ENCODE measurements at regions not wholly inside any gene's neighbourhood (a gene's known extent, or its start where the extent isn't known, plus 50 kb on each side); places are given as distances from the start of the nearest gene placed in this dataset.

DNA sequence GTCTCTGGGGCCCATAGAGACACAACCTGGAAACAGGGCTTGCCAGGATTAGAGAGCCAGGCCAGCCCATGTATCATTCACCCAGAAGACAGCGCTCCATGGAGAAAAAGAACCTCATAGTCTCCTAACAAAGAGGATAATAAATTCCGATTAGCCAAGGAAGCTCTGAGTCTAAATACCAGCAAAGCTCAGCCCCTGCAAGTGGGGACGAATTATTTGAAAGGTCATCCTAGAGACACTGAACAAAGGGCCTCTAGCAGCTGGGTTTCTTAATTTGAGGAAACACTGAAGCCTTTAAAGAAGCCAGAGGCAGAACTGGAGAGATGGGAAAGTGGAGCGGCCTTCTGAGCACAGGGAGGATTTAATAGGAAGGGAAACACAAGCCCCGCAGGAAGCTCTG is 287.1 kb upstream of the ZNF462 start:
- Histone ChIP-seq H3K36me3 (ENCODE audit: low read depth) (no peaks in the 10 kb centered on the region), H3K9me3 (ENCODE audit: severe bottlenecking) (no peaks in the 10 kb centered on the region), H3K4me3 (ENCODE audit: severe bottlenecking) (no peak overlapping the region), H3K27me3 (ENCODE audit: insufficient read depth, poor library complexity, severe bottlenecking) (no peaks in the 10 kb centered on the region), H3K4me1 (ENCODE audit: insufficient read depth, poor library complexity, severe bottlenecking) (no peaks in the 10 kb centered on the region), H3K27ac (ENCODE audit: poor library complexity, severe bottlenecking) (no peak overlapping the region)
- ATAC-seq (ENCODE audit: low read depth) (no peak), DNase-seq (ENCODE audit: low spot score) (no peak)
- TF ChIP-seq, protein P1, sequence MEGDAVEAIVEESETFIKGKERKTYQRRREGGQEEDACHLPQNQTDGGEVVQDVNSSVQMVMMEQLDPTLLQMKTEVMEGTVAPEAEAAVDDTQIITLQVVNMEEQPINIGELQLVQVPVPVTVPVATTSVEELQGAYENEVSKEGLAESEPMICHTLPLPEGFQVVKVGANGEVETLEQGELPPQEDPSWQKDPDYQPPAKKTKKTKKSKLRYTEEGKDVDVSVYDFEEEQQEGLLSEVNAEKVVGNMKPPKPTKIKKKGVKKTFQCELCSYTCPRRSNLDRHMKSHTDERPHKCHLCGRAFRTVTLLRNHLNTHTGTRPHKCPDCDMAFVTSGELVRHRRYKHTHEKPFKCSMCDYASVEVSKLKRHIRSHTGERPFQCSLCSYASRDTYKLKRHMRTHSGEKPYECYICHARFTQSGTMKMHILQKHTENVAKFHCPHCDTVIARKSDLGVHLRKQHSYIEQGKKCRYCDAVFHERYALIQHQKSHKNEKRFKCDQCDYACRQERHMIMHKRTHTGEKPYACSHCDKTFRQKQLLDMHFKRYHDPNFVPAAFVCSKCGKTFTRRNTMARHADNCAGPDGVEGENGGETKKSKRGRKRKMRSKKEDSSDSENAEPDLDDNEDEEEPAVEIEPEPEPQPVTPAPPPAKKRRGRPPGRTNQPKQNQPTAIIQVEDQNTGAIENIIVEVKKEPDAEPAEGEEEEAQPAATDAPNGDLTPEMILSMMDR (IDR thresholded peaks at IDR 0.05; ENCODE audit: poor library complexity, severe bottlenecking): no peak

DNA sequence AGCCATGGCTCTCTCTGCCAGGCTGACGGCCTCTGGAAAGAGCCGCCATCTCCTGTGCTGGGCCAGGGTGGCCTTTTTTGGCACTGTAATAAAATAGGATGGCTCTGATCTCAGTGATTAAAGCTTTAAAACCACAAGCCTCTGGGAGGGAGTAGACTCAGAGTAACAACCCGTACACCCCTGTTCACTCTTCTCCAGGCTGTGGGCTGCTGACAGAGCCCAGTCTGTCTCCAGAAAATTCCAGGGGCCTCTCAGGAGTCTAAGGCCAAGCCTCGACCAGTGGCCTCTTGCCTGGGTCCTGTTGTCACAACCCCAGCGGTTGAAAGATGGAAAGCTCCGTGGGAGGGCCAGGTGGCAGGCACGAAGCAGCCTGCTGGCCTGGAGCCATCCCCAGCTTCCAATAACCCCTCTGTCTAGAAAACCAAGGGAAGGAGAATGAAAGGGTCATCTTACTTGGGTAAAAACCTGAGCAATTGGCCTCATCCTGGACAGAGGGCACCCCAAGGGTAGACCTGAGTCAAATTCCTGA is 286.7 kb upstream of the ZNF462 start:
- Histone ChIP-seq H3K27me3 (ENCODE audit: insufficient read depth, poor library complexity, severe bottlenecking) (no peaks in the 10 kb centered on the region), H3K36me3 (ENCODE audit: low read depth) (no peaks in the 10 kb centered on the region), H3K4me1 (ENCODE audit: insufficient read depth, poor library complexity, severe bottlenecking) (no peaks in the 10 kb centered on the region), H3K4me3 (ENCODE audit: severe bottlenecking) (no peak overlapping the region), H3K9me3 (ENCODE audit: severe bottlenecking) (no peaks in the 10 kb centered on the region), H3K27ac (ENCODE audit: poor library complexity, severe bottlenecking) (no peak overlapping the region)
- DNase-seq (ENCODE audit: low spot score) (no peak), ATAC-seq (ENCODE audit: low read depth) (no peak)
- TF ChIP-seq, protein P1 (IDR thresholded peaks at IDR 0.05; ENCODE audit: poor library complexity, severe bottlenecking): no peak

GRCh38 chr9:106577121-106577520 is 285.8 kb upstream of the ZNF462 start:
- ATAC-seq (ENCODE audit: low read depth): no peak
- DNase-seq (ENCODE audit: low spot score): no peak
- Histone ChIP-seq H3K9me3 (ENCODE audit: severe bottlenecking) (no peaks in the 10 kb centered on the region), H3K4me1 (ENCODE audit: insufficient read depth, poor library complexity, severe bottlenecking) (no peaks in the 10 kb centered on the region), H3K27me3 (ENCODE audit: insufficient read depth, poor library complexity, severe bottlenecking) (no peaks in the 10 kb centered on the region), H3K36me3 (ENCODE audit: low read depth) (no peaks in the 10 kb centered on the region), H3K4me3 (ENCODE audit: severe bottlenecking) (no peak overlapping the region), H3K27ac (ENCODE audit: poor library complexity, severe bottlenecking) (no peak overlapping the region)
- TF ChIP-seq, protein P1 (IDR thresholded peaks at IDR 0.05; ENCODE audit: poor library complexity, severe bottlenecking): no peak

DNA sequence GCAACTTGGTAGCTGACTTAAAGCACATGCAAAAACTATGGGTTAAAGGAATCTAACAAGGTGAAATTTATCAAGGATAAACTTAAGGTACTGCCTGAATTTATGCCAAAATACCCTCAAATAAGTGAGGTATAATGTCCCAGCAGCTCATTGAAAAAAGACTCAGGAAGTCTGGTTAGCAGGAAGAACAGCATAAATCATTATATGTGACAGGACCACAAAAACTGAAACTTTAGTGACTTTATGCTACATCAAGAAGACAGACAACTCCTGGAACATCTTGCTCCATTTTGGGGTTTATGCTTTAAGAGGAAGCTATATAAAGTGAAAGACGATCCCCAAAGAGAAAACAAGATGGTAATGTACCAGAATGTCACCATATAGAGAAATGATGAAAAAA is 282.4 kb upstream of the ZNF462 start:
- Histone ChIP-seq H3K27ac (ENCODE audit: poor library complexity, severe bottlenecking) (no peak overlapping the region), H3K36me3 (ENCODE audit: low read depth) (no peaks in the 10 kb centered on the region), H3K27me3 (ENCODE audit: insufficient read depth, poor library complexity, severe bottlenecking) (no peaks in the 10 kb centered on the region), H3K9me3 (ENCODE audit: severe bottlenecking) (no peaks in the 10 kb centered on the region), H3K4me3 (ENCODE audit: severe bottlenecking) (no peak overlapping the region), H3K4me1 (ENCODE audit: insufficient read depth, poor library complexity, severe bottlenecking) (peaks cover 12% of the 10 kb centered on the region)
- no peak for DNase-seq (ENCODE audit: low spot score)
- TF ChIP-seq, protein P1 (IDR thresholded peaks at IDR 0.05; ENCODE audit: poor library complexity, severe bottlenecking): no peak
- ATAC-seq (ENCODE audit: low read depth): no peak

- no peaks in the 10 kb centered on the region for H3K9me3 ChIP-seq (ENCODE audit: severe bottlenecking)
- no peaks in the 10 kb centered on the region for H3K36me3 ChIP-seq (ENCODE audit: low read depth)
- TF ChIP-seq, protein P1 (IDR thresholded peaks at IDR 0.05; ENCODE audit: poor library complexity, severe bottlenecking): no peak
- peaks cover 12% of the 10 kb centered on the region for H3K4me1 ChIP-seq (ENCODE audit: insufficient read depth, poor library complexity, severe bottlenecking)
- H3K27ac ChIP-seq (ENCODE audit: poor library complexity, severe bottlenecking): no peak overlapping the region
- ATAC-seq (ENCODE audit: low read depth): no peak
- DNase-seq (ENCODE audit: low spot score): no peak
- H3K4me3 ChIP-seq (ENCODE audit: severe bottlenecking): no peak overlapping the region
- no peaks in the 10 kb centered on the region for H3K27me3 ChIP-seq (ENCODE audit: insufficient read depth, poor library complexity, severe bottlenecking)
These were observed 281.0 kb upstream of the ZNF462 start for GRCh38 chr9:106581973-106582372.

Measured in RWPE2 (cell line).